ENCODE measurements at regions not wholly inside any gene's neighbourhood (a gene's known extent, or its start where the extent isn't known, plus 50 kb on each side); places are given as distances from the start of the nearest gene placed in this dataset.

GRCh38 chr3:126259411-126260391 is 79.3 kb upstream of the ALDH1L1 start:
- 37 to 43% methylated on average over 23 of the region's 23 CpGs for WGBS, 2 donors

GRCh38 chr3:126258670-126259069 is 78.3 kb upstream of the ALDH1L1 start:
- H3K9me3 ChIP-seq = peaks cover 0 to 8% (median 0%) of the 10 kb centered on the region in 11 donors
- ATAC-seq (no peak), DNase-seq (no peak)
- WGBS, 2 donors = 84 to 90% methylated on average over 1 of the region's 1 CpG
- H3K4me1 ChIP-seq = peaks cover 0 to 5% (median 0%) of the 10 kb centered on the region in 9 donors
- TF ChIP-seq, protein P1, sequence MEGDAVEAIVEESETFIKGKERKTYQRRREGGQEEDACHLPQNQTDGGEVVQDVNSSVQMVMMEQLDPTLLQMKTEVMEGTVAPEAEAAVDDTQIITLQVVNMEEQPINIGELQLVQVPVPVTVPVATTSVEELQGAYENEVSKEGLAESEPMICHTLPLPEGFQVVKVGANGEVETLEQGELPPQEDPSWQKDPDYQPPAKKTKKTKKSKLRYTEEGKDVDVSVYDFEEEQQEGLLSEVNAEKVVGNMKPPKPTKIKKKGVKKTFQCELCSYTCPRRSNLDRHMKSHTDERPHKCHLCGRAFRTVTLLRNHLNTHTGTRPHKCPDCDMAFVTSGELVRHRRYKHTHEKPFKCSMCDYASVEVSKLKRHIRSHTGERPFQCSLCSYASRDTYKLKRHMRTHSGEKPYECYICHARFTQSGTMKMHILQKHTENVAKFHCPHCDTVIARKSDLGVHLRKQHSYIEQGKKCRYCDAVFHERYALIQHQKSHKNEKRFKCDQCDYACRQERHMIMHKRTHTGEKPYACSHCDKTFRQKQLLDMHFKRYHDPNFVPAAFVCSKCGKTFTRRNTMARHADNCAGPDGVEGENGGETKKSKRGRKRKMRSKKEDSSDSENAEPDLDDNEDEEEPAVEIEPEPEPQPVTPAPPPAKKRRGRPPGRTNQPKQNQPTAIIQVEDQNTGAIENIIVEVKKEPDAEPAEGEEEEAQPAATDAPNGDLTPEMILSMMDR (IDR thresholded peaks at IDR 0.05) = no peak
- intact Hi-C loops (cut with DNase I) = loop anchor here in 9 of 10 donors (1.0 to 10.0 kb wide), 6 partner anchors 129 to 216 kb away; partner anchors contain the start of genes ZXDC (in 2 of the 9) and CFAP100 (in 1 of the 9)
- H3K27ac ChIP-seq = no peak overlapping the region
- no peaks in the 10 kb centered on the region for H3K27me3 ChIP-seq
- no peak overlapping the region for H3K4me3 ChIP-seq
- no peaks in the 10 kb centered on the region for H3K36me3 ChIP-seq

More at GRCh38 chr3:126259411-126260391, 79.3 kb upstream of the ALDH1L1 start:
- DNase-seq (peak; percentile 51 to 76), ATAC-seq (peak; percentile 73 to 97 (median 93))
- peaks cover 0 to 5% (median 0%) of the 10 kb centered on the region in 9 donors for H3K4me1 ChIP-seq
- H3K36me3 ChIP-seq = no peaks in the 10 kb centered on the region
- TF ChIP-seq, protein P1 (IDR thresholded peaks at IDR 0.05) = peak; percentile 59 to 87 (median 74)
- peak overlapping the region in 8 of 10 donors; percentile 4 to 45 (median 36) for H3K4me3 ChIP-seq
- H3K27ac ChIP-seq = peak overlapping the region in 9 of 10 donors; percentile 26 to 79 (median 69)
- intact Hi-C loops (cut with DNase I) = loop anchor here (1.0 to 10.0 kb wide), 7 partner anchors 95 to 215 kb away; partner anchors contain the start of genes ZXDC (in 3 of the 10), CFAP100 (in 1 of the 10) and KLF15 (in 1 of the 10)
- no peaks in the 10 kb centered on the region for H3K27me3 ChIP-seq
- peaks cover 0 to 8% (median 0%) of the 10 kb centered on the region in 11 donors for H3K9me3 ChIP-seq

GRCh38 chr3:126257984-126258383 is 77.6 kb upstream of the ALDH1L1 start:
- Histone ChIP-seq H3K9me3 (peaks cover 0 to 8% (median 0%) of the 10 kb centered on the region in 11 donors), H3K27me3 (no peaks in the 10 kb centered on the region), H3K4me1 (peaks cover 0 to 5% (median 0%) of the 10 kb centered on the region in 9 donors), H3K27ac (no peak overlapping the region), H3K36me3 (no peaks in the 10 kb centered on the region), H3K4me3 (no peak overlapping the region)
- ATAC-seq (no peak), DNase-seq (no peak)
- intact Hi-C loops (cut with DNase I) = loop anchor here in 6 of 10 donors (2.0 to 10.0 kb wide), 5 partner anchors 129 to 217 kb away; partner anchors contain the start of genes ZXDC (in 2 of the 6) and CFAP100 (in 1 of the 6)
- WGBS, 2 donors = 93 to 98% methylated on average over 3 of the region's 3 CpGs
- TF ChIP-seq, protein P1 (IDR thresholded peaks at IDR 0.05) = no peak

- WGBS, 2 donors = 88 to 91% methylated on average over 11 of the region's 11 CpGs
- intact Hi-C loops (cut with DNase I) = loop anchor here in 5 of 10 donors (5.0 to 10.0 kb wide), 4 partner anchors 130 to 218 kb away; partner anchors contain the start of genes ZXDC (in 2 of the 5) and CFAP100 (in 1 of the 5)
- peaks cover 0 to 5% (median 0%) of the 10 kb centered on the region in 9 donors for H3K4me1 ChIP-seq
These were observed 76.8 kb upstream of the ALDH1L1 start for GRCh38 chr3:126257174-126257573.

More at GRCh38 chr3:126257174-126257573, 76.8 kb upstream of the ALDH1L1 start:
- no peak for DNase-seq
- Histone ChIP-seq H3K4me3 (no peak overlapping the region), H3K27me3 (no peaks in the 10 kb centered on the region), H3K36me3 (no peaks in the 10 kb centered on the region), H3K27ac (no peak overlapping the region), H3K9me3 (peaks cover 0 to 7% (median 0%) of the 10 kb centered on the region in 11 donors)
- ATAC-seq = no peak
- TF ChIP-seq, protein P1 (IDR thresholded peaks at IDR 0.05) = no peak
